ENCODE measurements at regions not wholly inside any gene's neighbourhood (a gene's known extent, or its start where the extent isn't known, plus 50 kb on each side); places are given as distances from the start of the nearest gene placed in this dataset.

DNA sequence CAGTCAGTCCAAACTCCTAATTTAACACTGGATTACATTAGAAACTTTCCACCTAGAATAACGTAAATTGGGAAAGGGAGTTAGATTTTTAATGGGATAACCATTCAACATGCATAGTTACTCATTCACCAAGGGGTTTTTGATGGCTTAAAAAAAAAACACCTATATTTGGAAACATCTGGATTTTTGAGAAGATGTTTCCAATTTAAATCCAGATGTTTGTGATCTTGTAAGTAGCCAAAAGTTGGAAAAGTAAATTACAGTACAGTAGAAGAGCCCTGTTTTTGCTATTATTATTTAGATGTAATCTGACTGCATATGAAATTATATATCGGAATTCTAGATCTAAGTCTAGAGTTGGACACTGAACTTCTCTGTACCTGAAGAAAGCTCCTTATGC lies 478.2 kb downstream of the CD83 start:
- no peaks in the 10 kb centered on the region for H3K4me1 ChIP-seq (ENCODE audit: insufficient read depth)
- TF ChIP-seq, protein P1, sequence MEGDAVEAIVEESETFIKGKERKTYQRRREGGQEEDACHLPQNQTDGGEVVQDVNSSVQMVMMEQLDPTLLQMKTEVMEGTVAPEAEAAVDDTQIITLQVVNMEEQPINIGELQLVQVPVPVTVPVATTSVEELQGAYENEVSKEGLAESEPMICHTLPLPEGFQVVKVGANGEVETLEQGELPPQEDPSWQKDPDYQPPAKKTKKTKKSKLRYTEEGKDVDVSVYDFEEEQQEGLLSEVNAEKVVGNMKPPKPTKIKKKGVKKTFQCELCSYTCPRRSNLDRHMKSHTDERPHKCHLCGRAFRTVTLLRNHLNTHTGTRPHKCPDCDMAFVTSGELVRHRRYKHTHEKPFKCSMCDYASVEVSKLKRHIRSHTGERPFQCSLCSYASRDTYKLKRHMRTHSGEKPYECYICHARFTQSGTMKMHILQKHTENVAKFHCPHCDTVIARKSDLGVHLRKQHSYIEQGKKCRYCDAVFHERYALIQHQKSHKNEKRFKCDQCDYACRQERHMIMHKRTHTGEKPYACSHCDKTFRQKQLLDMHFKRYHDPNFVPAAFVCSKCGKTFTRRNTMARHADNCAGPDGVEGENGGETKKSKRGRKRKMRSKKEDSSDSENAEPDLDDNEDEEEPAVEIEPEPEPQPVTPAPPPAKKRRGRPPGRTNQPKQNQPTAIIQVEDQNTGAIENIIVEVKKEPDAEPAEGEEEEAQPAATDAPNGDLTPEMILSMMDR (IDR thresholded peaks at IDR 0.05; ENCODE audit: poor library complexity) = no peak
- TF ChIP-seq EZH2 (IDR thresholded peaks at IDR 0.05; ENCODE audit: borderline replicate concordance) = no peak
- TF ChIP-seq EZH2phosphoT487 (IDR thresholded peaks at IDR 0.05; ENCODE audit: low read depth, severe bottlenecking, unreplicated experiment) = no peak
- no peak overlapping the region for H3K4me2 ChIP-seq
- H3K27ac ChIP-seq = no peak overlapping the region
- H2AFZ ChIP-seq = no peak overlapping the region
- no peaks in the 10 kb centered on the region for H3K27me3 ChIP-seq
- no peak for DNase-seq (ENCODE audit: low spot score)
- H3K9me3 ChIP-seq (ENCODE audit: low read depth) = no peaks in the 10 kb centered on the region
- no peaks in the 10 kb centered on the region for H3K36me3 ChIP-seq (replicated peaks; ENCODE audit: insufficient read depth, low read depth)
- no peaks in the 10 kb centered on the region for H3K79me2 ChIP-seq
- H4K20me1 ChIP-seq (ENCODE audit: insufficient read depth, poor library complexity, severe bottlenecking) = no peaks in the 10 kb centered on the region
- H3K4me3 ChIP-seq = no peak overlapping the region
- 85% methylated on average over 2 of the region's 2 CpGs for WGBS (ENCODE audit: low lambda C conversion rate, missing lambda C conversion rate)
- no peaks in the 10 kb centered on the region for H3K9me2 ChIP-seq (replicated peaks; ENCODE audit: insufficient read depth)

DNA sequence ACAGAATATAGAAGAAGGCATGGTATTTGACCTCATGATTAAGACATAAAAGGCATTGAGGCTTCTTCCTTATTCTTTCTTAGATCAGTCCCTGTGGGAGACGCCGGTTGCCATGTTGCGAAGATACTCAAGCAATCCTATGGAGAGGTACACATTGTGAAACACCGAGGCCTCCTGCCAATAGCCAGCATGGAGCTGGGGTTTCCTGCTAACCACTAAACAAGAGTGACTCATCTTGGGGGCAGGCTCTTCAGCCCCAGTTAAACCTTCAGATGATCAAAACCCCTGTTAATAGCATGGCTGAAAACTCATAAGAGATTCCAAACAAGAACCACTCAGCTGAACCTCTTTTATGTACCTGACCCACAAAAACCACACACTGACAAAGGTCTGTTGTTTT lies 478.8 kb downstream of the CD83 start:
- Histone ChIP-seq H3K4me3 (no peak overlapping the region), H2AFZ (no peak overlapping the region), H3K4me2 (no peak overlapping the region), H3K9me3 (ENCODE audit: low read depth) (no peaks in the 10 kb centered on the region), H4K20me1 (ENCODE audit: insufficient read depth, poor library complexity, severe bottlenecking) (no peaks in the 10 kb centered on the region), H3K27me3 (no peaks in the 10 kb centered on the region), H3K79me2 (no peaks in the 10 kb centered on the region), H3K4me1 (ENCODE audit: insufficient read depth) (no peaks in the 10 kb centered on the region), H3K27ac (no peak overlapping the region), H3K9me2 (replicated peaks; ENCODE audit: insufficient read depth) (no peaks in the 10 kb centered on the region), H3K36me3 (replicated peaks; ENCODE audit: insufficient read depth, low read depth) (no peaks in the 10 kb centered on the region)
- TF ChIP-seq EZH2phosphoT487 (IDR thresholded peaks at IDR 0.05; ENCODE audit: low read depth, severe bottlenecking, unreplicated experiment) = no peak
- no peak for TF ChIP-seq EZH2 (IDR thresholded peaks at IDR 0.05; ENCODE audit: borderline replicate concordance)
- TF ChIP-seq, protein P1 (IDR thresholded peaks at IDR 0.05; ENCODE audit: poor library complexity) = no peak
- 87% methylated on average over 4 of the region's 4 CpGs for WGBS (ENCODE audit: low lambda C conversion rate, missing lambda C conversion rate)
- peak; percentile 8 for DNase-seq (ENCODE audit: low spot score)

GRCh38 chr6:14597090-14597489 lies 479.5 kb downstream of the CD83 start:
- TF ChIP-seq EZH2phosphoT487 (IDR thresholded peaks at IDR 0.05; ENCODE audit: low read depth, severe bottlenecking, unreplicated experiment) (no peak), EZH2 (IDR thresholded peaks at IDR 0.05; ENCODE audit: borderline replicate concordance) (no peak)
- TF ChIP-seq, protein P1 (IDR thresholded peaks at IDR 0.05; ENCODE audit: poor library complexity) = no peak

More at GRCh38 chr6:14597090-14597489, 479.5 kb downstream of the CD83 start:
- Histone ChIP-seq H3K27me3 (no peaks in the 10 kb centered on the region), H3K9me3 (ENCODE audit: low read depth) (no peaks in the 10 kb centered on the region), H3K36me3 (replicated peaks; ENCODE audit: insufficient read depth, low read depth) (no peaks in the 10 kb centered on the region), H3K27ac (no peak overlapping the region), H3K4me1 (ENCODE audit: insufficient read depth) (no peaks in the 10 kb centered on the region), H3K79me2 (no peaks in the 10 kb centered on the region), H4K20me1 (ENCODE audit: insufficient read depth, poor library complexity, severe bottlenecking) (no peaks in the 10 kb centered on the region), H3K4me2 (no peak overlapping the region), H2AFZ (no peak overlapping the region), H3K4me3 (no peak overlapping the region), H3K9me2 (replicated peaks; ENCODE audit: insufficient read depth) (no peaks in the 10 kb centered on the region)
- 58% methylated on average over 4 of the region's 4 CpGs for WGBS (ENCODE audit: low lambda C conversion rate, missing lambda C conversion rate)
- DNase-seq (ENCODE audit: low spot score) = no peak
